Ovary (tissue), 7 donors: ENCODE measurements at regions not wholly inside any gene's neighbourhood (a gene's known extent, or its start where the extent isn't known, plus 50 kb on each side); places are given as distances from the start of the nearest gene placed in this dataset.
"Not testable (repeated sequence)": the region's sequence is repeated elsewhere in the genome, so short reads cannot be mapped to it uniquely, and the experiment has no call there.

Experiments used
- DNase-seq, 5 donors: peaks; one replicate each; pipeline ENCODE4 v3.0.0-alpha.2; 2019 to 2020
- H3K27ac ChIP-seq, 2 donors: fragments of 200-600 bp; one replicate each; pipeline versions ENCODE4 v1.5.1 to v1.8.0; 2019 to 2022
- H3K27me3 ChIP-seq: fragments of 200-600 bp; one replicate; pipeline ENCODE4 v1.8.0; 2022
- H3K36me3 ChIP-seq: fragments of 200-600 bp; sonication (generic); one replicate; pipeline ENCODE4 v1.5.1; 2019
- H3K4me1 ChIP-seq: one replicate; pipeline ENCODE4 v1.8.1; 2013; ENCODE audit warnings: mild to moderate bottlenecking, moderate library complexity; ENCODE audit not compliant: insufficient read depth
- H3K4me3 ChIP-seq: fragments of 200-600 bp; sonication (generic); one replicate; pipeline ENCODE4 v1.5.1; 2017
- H3K9me3 ChIP-seq, 2 donors: fragments of 200-600 bp in 1 of 2; sonication (generic) in 1 of 2; one replicate each; pipeline versions ENCODE4 v1.5.1 to v1.8.1; 2013 to 2019; ENCODE audit warnings: mild to moderate bottlenecking in 1 of 2, moderate library complexity in 1 of 2
- CTCF ChIP-seq, 3 donors: fragments of 450-650 bp in 2 of 3; fragments of 200-600 bp in 1 of 3; IDR thresholded peaks; one replicate each; pipeline versions ENCODE4 v1.5.1 to v1.8.0; 2016 to 2022; ENCODE audit warnings: antibody characterized with exemption in 3 of 3, mild to moderate bottlenecking in 1 of 3
- EP300 ChIP-seq: sonication (generic); formaldehyde crosslinking; IDR thresholded peaks from one replicate; pipeline ENCODE4 v1.6.1; 2017; ENCODE audit warnings: antibody characterized with exemption
- POLR2A ChIP-seq: fragments of 450-650 bp; IDR thresholded peaks from one replicate; pipeline ENCODE4 v1.6.1; 2017; ENCODE audit warnings: antibody characterized with exemption, mild to moderate bottlenecking, moderate library complexity
- WGBS, 3 donors: extraction: QIAGEN DNeasy Blood & Tissue Kit in 1 of 3; methylation state at CpG; one replicate each; pipeline versions ENCODE4 v1.1.5 to v1.1.7; 2013 to 2017; 5-methylcytosine and 5-hydroxymethylcytosine counted together
- intact Hi-C, 4 donors: fragments of 100-400 bp; cut with DNase I; formaldehyde crosslinking; loops; one replicate each; pipeline versions ENCODE4 v1.11.0 to v1.15.1; 2022 to 2023
- donor health status: DM: no; HTN: no; CAD: no; lungs with moderate emphysema.
- donor health status: DM: no; HTN: no; CAD: no.
- donor health status: Bipolar disorder and iron deficiency.
- donor health status: DM: no; HTN: no; CAD: no.
- donor health status: DM: yes; HTN: yes; CAD: no.

GRCh38 chr1:242610209-242610608 lies 85.7 kb upstream of the PLD5 start:
- H3K27ac ChIP-seq, result no peak overlapping the region
- H3K9me3 ChIP-seq, result no peaks in the 10 kb centered on the region
- H3K36me3 ChIP-seq, result no peaks in the 10 kb centered on the region
- no peak for TF ChIP-seq CTCF (IDR thresholded peaks at IDR 0.05)
- no peak for TF ChIP-seq POLR2A
- no peak for TF ChIP-seq EP300
- no peak overlapping the region for H3K4me3 ChIP-seq
- 67 to 84% (median 67%) methylated on average over 3 of the region's 3 CpGs for WGBS, 3 donors
- H3K4me1 ChIP-seq, result no peaks in the 10 kb centered on the region
- no peaks in the 10 kb centered on the region for H3K27me3 ChIP-seq
- DNase-seq, result no peak
- intact Hi-C loops, result no loop called here

GRCh38 chr1:242605521-242605920 lies 81.0 kb upstream of the PLD5 start:
- Histone ChIP-seq H3K4me3 (no peak overlapping the region), H3K27ac (no peak overlapping the region), H3K36me3 (no peaks in the 10 kb centered on the region), H3K4me1 (no peaks in the 10 kb centered on the region), H3K9me3 (no peaks in the 10 kb centered on the region), H3K27me3 (no peaks in the 10 kb centered on the region)
- no peak for TF ChIP-seq POLR2A
- no peak for TF ChIP-seq CTCF (IDR thresholded peaks at IDR 0.05)
- TF ChIP-seq EP300, result no peak
- intact Hi-C loops, result no loop called here
- WGBS, 3 donors, result 76 to 87% (median 76%) methylated on average over 3 of the region's 3 CpGs
- no peak for DNase-seq

GRCh38 chr1:242602001-242602400 lies 77.5 kb upstream of the PLD5 start:
- TF ChIP-seq POLR2A (no peak), EP300 (no peak), CTCF (IDR thresholded peaks at IDR 0.05) (no peak)
- WGBS, 3 donors, result 53 to 75% (median 71%) methylated on average over 6 of the region's 6 CpGs
- H3K9me3 ChIP-seq, result no peaks in the 10 kb centered on the region
- H3K27me3 ChIP-seq, result no peaks in the 10 kb centered on the region
- DNase-seq, result no peak
- no peaks in the 10 kb centered on the region for H3K4me1 ChIP-seq
- H3K27ac ChIP-seq, result no peak overlapping the region
- intact Hi-C loops, result no loop called here
- H3K4me3 ChIP-seq, result no peak overlapping the region
- no peaks in the 10 kb centered on the region for H3K36me3 ChIP-seq

GRCh38 chr1:242593756-242594155 lies 69.3 kb upstream of the PLD5 start:
- H3K9me3 ChIP-seq, H3K4me1 ChIP-seq, DNase-seq, intact Hi-C loops, H3K4me3 ChIP-seq, H3K27ac ChIP-seq, H3K27me3 ChIP-seq, H3K36me3 ChIP-seq: not testable (repeated sequence)
- WGBS, 3 donors, result 37 to 42% (median 40%) methylated on average over 2 of the region's 2 CpGs

GRCh38 chr1:242586360-242586680 lies 61.8 kb upstream of the PLD5 start:
- intact Hi-C loops, result no loop called here
- no peak for DNase-seq
- Histone ChIP-seq H3K36me3 (no peaks in the 10 kb centered on the region), H3K4me1 (no peaks in the 10 kb centered on the region), H3K4me3 (no peak overlapping the region), H3K27ac (no peak overlapping the region), H3K9me3 (peaks cover 0 to 3% of the 10 kb centered on the region in 2 donors), H3K27me3 (no peaks in the 10 kb centered on the region)
- TF ChIP-seq EP300 (no peak), CTCF (IDR thresholded peaks at IDR 0.05) (no peak), POLR2A (no peak)
- 65 to 80% (median 74%) methylated on average over 1 of the region's 1 CpG for WGBS, 3 donors
